GM19397 (cell line): ENCODE measurements at regions not wholly inside any gene's neighbourhood (a gene's known extent, or its start where the extent isn't known, plus 50 kb on each side); places are given as distances from the start of the nearest gene placed in this dataset.

Source experiments
- ATAC-seq: cut with Tn5 transposase; IDR thresholded peaks from one replicate; pipeline ENCODE4 v1.9.1; 2021; ENCODE audit warnings: mild to moderate bottlenecking, moderate library complexity; ENCODE audit not compliant: unreplicated experiment

DNA sequence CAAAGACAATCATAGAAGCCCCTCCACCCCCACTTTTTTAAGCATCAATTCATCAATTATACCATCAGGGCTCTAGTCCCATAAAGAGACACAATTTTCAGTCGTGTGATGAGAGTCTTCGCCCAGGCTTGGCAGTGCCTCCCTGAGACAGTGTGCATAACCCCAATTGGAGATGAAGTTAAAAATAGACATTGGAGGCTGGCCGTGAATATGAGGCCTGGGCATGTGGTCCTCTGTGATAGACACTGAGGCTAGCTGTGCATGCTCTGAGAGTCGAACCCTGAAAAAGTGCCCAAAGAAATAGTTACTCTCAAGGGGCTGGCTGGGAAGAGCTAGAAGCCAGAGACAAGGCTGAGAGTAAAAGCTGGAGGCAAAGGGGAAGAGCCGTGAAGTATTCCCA is 248.6 kb upstream of the NR4A3 start:
- no peak for ATAC-seq

DNA sequence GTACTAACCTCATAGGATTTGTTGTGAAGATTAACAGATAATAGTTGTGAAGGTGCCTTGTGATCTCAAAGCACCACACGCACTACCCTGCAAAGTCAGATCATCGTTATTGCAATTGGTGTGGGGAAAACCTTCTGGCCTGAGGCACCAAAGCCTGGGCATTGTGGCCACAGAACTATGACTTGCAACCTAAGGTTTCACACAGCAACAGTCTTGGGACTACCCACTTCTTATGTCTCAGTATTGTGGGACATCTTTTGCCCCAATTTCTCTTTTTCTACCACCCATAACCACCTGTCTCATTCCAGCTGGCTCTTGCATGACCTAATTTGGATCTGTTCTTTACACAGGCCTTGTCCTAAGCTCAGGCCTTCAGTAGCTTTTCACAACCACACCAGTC is 247.8 kb upstream of the NR4A3 start:
- no peak for ATAC-seq

DNA sequence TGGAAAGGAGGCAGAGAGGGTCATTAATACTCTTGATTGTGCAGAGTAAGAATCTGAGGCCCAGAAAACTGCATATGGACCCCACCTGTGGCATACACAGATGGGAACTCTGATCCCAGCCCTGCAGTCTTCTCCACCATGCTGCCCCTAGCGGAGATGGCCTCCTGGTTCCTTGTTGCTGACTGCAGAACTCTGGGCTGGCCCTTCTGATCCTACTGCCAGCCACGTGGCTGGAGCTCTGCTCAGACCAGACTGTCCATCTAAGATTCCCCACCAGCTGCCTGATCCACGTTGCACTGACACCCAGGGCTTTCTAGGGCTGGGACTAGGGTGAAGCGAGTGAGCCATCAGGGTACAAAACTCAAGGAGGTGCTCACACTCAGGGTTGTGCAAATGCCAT is 245.7 kb upstream of the NR4A3 start:
- ATAC-seq: no peak

DNA sequence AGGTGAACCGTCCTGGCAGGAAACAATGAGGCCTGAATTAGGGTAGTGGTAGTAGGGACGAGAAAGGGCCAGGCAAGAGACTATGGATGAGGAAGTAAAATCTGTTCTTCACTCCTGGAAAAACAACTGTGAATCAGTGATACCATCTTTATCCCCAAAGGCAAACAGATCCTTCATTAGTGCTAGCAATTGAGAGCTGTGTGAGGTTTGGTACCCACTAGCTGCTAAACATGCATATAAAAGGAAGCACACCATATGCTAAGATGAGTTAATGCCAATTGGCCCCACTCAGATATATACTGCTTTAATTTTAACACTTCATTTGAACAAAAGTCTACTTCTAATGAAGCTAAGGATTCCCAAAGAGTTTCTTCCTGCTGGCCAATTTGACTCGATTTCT is 244.8 kb upstream of the NR4A3 start:
- ATAC-seq: no peak

DNA sequence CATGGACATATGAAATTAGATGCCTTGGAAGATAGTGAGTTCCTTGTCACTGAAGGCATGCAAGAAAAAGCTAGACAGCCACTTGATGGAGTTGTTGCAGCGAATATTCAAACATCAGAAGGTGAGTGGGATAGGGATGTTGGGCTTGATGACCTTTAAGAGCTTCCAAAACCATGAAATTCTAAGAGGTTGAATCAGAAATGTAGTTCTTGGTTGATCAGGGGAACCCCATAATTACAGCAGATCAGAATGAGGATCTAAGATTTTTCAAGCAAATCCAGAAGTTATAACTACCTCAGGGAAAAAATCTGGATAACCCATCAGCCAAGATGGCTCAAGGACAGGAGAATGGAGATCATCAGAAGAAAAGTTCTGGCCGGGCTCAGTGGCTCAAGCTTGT is 244.3 kb upstream of the NR4A3 start:
- ATAC-seq: no peak

DNA sequence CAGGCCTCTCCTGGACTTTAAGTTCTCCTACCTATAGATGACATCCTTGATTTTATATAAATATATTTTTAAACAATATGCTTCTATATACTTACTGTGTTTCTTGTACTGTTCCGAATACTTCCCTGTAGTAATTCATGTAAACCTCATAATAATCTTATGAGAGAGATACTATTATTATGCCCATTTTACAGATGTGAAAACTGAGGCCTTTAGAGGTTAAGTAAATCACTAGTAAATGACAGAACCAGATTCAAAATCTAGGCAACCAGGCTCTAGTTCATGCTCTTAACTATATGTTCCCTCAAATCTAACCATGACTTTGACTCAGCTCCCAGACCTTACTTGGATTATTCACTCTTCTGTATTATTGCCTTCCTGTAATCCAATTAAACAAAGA is 243.0 kb upstream of the NR4A3 start:
- ATAC-seq: no peak

DNA sequence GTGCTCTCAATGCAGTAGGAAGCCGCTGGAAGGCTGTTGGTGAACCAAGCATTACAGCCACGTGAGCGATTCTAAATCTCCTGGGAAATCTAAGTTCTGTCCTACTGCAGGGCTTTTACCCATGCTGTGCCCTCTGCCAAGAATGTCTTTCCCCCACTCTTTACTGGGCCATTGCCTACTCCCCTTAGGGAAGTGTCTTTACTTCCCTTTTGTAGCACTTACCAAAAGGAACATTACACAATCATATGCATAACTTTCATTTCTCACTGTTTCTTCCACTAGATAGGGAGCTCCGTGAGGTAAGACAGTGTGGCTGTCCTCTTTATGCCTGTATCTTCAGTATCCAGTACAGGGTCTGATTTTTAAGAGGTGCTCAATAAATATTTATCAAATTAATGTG is 241.7 kb upstream of the NR4A3 start:
- ATAC-seq: no peak

DNA sequence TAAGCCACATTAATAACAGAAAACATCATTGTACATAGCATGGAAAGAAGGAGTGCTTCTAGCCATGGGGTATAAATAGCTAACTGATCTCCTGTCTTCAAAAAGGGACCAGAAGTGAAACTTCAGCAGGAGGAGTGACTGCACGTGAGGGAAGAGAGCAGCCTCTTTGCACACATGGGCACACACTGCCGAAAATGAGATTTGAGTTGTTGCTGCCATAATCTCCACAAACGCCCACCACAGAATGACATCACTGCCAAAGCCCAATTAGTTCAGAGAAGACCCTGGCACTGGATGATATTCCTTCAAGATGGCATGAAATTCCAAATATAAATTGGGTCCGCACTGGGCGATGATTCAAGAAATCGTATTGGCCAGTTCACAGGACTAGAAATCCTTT is 238.9 kb upstream of the NR4A3 start:
- peak; percentile 61 for ATAC-seq

DNA sequence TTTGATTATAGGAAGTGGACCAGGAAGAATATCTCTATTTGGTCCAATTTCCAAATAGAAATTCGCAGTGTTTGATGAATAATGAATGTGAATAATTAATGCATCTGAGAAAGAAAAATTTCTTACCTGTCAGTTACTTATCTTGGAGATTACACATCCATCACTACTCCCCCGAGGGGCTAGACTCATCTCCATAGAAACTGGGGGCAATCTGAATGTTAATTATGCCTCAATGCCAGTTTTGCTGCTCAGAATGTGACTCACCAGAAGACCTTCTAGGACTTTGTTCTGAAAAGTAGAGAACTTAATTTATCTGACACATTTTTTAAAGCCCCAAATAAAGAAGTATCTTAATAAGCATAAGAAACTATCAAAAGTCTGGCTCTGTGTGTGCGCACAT is 233.4 kb upstream of the NR4A3 start:
- no peak for ATAC-seq

DNA sequence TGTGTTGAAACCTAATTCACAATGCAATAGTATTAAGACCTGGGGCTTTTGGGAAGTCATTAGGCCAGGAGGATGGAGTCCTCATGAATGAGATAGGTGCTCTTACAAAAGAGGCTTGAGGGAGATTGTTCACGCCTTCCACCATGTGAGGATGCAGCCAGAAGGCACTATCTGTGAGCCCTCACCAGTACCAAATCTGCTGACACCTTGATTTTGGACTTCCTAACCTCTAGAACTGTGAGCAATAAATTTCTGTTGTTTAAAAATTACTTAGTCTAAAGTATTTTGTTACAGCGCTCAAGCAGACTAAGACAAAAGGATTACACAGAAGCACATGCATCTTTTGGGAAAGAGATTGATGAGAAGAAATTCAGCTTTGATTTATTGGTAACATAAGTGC is 232.9 kb upstream of the NR4A3 start:
- no peak for ATAC-seq

DNA sequence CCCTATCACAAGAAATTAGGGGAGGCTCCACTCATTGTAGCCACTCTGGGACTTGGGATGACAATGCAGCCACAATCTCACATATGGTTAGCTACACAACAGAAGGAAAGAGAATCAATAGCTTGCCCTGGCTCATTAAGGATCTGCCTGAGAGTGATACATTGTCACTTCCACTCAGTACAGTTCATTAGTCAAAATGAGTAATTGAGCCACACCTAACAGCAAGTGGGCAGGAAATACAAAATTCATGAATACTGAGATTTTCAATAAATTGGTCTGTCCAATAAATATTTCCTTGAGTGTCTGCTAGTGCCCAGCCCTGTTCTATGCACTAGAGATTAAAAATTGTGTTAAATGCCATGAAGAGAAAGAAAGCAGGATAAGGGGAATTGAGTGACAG is 231.3 kb upstream of the NR4A3 start:
- no peak for ATAC-seq

DNA sequence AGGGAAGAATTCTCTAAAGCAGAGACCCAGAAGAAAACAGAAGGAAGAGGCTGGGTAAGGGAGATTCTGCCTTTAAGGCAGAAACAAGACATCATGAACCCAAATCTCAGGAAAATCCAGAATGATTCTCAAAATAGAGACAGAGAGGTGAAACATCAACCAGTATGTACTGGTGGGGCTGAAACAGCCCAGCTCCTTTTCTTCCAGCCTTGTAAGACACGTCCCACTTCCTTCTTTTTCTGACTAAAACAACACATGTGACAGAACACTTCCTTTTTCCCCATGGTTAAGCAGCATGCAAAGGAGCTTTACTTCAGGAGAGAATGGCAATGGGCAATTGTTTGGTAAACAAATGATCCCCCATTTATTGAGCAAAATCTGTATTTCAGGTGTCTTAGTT is 230.8 kb upstream of the NR4A3 start:
- ATAC-seq: no peak

DNA sequence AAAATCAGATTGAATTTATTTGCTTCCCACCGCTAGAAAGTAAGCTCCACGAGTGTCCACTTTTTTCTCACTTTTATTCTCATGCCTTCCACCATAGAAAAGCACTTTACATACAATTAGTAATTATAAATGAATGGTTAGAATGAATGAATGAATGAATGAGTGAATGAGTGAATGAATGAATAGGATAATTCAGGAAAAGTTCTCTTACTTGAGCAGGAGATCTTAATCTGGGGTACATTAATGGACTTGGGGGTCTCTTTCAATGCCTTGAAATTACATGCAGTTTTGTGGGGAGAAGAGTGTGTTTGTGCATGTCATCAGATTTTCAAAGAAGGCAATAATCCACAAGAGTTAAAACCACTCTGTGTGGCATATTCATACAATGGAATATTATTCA is 229.9 kb upstream of the NR4A3 start:
- no peak for ATAC-seq

DNA sequence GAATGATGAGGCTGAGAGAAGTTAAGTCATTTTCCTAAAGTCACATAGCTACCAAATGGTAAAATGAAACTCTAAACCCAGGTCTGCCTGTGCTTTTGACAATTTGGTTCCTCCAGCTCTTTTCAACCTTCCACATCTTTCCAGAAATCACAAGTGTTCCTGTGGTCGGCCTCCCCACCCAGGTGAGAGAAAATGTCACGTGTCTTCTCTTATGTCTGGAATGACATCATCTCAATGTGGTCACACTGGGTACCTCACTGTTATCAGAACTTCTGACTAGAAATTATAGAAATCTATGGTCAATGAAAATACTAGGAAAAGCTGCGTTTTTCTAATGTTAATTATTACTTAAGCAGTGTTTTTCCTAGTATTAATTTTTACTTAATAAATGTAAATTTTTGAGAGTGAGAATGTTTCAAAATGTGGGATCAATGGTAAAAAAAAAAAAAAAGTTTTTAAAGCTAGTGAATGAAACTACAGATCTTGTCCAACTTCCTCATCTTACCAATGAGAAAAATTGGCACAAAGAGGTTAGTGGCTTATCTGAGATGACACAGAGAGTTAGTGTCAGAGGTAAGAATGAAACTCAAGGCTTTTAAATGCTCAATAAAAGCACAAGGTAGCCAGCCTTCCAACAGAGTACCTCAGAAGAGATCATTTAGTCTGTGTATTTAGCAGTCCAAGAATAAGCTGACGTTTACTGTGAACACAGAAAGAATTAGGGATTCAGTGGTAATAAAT is 228.7 kb upstream of the NR4A3 start:
- ATAC-seq: no peak

DNA sequence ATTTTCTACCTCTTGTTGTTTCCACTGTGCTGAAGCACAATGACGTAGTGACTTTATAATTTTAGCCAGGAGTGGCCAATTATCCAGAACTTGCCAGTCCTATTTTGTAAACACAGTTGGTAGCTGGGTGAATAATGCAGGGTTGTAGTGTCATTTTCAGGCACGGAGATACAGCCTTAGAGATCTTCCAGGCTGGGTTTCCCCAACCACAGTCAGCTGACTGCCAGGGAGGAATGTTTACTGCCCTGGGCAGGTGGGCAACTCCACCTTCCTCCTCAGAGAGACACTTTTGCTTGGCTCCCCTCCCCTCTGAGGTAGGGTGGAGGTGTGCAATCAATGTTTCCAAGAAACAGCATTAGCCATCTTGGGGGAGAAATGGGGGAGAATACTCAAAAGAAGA is 228.1 kb upstream of the NR4A3 start:
- no peak for ATAC-seq

DNA sequence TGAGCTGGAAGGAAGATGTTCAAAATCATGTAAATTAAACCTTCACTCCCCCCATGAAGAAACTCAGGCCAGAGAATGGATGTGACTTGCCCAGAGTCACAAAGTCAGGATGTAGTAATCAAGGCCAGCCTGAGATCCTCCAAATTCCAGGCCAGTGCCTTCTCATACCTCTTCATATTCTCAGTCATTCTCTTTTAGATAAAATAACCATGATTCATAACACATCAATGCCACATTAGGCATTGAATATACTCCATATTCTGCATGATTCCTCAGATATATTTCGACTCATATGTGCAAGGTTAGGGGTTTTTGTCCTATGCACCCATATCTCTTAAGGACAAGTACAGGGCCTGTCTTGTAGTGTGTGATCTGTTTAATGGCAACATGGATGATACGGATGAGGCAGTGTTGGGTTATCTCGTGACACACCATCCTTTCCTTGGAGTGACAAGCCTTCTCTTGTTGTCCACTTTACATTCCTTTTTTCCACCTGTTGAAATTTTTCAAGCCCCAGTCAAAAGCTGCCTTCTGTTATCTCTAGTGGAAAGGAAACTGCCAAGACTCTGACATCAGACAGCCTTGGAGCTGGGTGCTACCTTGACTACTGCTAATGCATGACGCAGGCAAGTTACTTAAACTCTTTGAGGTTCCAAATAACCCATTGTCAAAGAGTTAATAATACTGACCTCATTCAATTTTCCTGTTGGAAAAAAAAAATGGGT is 227.5 kb upstream of the NR4A3 start:
- no peak for ATAC-seq

DNA sequence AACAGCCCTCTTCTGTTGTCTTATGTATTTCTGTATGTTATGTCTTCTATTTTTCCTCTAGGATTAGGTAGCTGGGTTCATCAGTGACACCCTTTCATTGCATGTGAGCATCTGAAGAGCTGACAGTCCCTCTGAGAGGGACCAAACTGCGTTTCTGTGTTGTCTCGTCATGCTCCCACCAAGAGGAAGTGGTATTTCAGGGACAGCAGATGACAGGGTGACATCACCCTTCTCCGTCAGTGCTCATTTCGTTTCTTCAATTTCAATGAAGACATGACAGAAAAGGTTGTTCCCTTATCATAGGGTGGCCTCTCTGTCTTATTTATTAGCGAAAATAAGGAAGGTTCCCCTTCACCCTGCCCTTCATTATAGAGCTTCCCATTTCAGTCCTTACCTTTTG is 225.9 kb upstream of the NR4A3 start:
- peak; percentile 67 for ATAC-seq

DNA sequence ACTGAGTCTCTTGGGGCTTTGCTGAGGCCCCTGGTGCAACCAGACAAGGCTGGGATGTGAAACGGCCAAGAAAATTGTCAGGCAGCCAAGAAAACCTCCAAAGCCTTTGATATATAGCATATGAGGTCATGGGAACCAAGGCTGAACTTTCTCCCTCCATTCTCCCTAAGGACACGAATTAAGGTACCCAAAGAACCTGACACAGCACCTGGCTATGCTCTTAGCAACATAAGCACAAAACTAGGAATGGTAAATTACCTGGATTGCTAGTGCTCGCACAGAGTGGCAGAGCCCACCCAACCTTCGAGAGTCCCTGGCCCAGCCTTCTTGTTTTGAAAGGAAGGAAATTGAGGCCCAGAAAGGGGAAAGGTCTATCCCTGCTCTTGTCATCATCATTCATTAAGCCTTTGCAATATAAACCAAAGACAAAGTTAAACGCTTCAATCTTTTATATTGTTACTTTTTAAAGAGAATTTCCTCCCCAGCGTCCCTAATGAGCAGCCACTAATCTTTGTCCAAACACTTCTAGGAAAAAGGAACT is 220.0 kb upstream of the NR4A3 start:
- ATAC-seq: no peak

DNA sequence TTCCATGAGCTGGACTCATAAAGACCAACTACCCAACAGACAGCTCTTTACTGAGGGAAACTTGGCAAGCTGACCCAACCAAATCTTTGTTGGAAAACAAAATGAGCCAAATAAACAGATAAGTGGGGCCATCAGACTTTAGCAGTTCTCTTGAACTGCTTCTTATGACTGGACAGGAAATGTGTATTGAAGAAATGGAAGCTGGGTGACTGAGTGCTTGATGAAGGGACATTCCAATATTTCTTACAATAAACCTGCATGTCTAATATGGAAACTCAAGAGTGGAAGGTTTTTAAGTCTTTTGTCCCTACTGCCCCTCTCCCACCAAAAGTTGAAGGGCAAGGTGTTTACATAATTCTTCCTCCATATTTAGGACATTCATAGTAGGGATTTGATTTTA is 218.8 kb upstream of the NR4A3 start:
- ATAC-seq: no peak

DNA sequence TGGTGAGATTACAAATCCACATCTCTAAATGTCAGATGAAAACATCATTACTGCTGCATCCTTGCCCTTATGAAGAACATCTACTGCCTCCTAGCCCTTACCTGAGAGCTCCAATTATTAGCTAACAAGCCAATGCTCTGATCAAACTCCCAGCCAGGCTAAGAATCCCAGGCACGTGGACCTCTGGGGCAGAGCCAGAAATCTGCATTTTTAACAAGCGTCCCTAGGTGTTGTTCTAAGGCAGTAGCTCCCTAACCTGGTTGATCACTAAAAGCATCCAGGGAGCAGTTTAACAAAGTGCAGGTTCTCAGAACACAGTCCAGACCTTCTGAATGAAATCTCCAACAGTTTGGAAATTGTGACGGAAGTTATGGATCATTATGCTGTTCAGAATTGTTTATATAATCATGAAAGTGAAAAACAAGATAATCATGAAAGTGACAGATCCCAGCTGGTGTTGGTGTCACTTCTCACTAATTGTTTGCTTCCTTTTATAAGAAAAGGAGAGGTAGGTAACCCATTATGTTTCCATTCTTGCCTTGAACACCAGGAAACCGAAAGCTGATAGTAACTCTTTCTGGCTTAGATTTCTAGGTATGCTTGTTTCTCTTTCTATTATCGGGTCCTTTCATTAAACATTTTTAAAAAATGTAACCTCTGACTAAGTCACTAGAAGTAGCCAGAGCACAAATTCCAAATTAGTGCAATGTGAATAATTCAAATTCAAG is 216.5 kb upstream of the NR4A3 start:
- no peak for ATAC-seq

DNA sequence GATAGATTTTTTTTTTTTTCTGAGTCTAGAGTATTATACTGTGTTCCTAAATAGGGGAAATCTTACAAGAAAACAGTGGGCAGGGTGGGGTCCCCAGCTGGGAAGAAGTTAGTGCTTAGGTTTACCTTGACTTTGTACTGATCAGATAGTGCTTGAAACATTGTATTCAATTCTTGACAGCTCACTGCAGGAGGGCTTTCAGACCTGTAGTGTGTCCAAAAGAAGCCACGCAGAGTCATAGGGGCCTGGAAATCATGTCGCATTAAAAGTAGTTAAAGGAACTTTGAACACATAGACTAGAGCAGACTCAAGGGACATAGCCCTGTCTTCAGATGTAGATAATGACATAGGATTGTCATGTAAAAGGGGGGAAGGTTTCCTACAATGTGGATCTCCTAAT is 215.4 kb upstream of the NR4A3 start:
- no peak for ATAC-seq

DNA sequence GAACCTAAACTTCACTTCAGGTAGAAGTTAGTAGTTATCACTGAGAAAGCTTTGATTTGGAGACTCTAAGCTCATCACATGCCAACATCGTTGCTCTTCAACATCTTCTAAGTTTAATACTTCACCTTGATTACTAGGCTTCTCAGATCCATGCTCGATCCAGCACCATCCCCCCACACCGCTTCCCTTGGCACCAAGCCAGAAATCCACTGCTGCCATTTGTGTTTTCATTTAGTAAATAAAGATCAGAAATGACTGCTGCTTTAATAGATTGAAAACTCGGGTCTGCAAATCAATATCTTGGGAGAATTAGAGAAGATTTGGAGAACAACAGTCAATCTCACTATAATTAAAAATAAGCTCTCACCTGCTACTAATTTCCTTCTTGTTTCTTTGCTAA is 214.7 kb upstream of the NR4A3 start:
- ATAC-seq: no peak
